CD4-positive, CD25-positive, alpha-beta regulatory T cell (primary cell): ENCODE measurements at regions not wholly inside any gene's neighbourhood (a gene's known extent, or its start where the extent isn't known, plus 50 kb on each side); places are given as distances from the start of the nearest gene placed in this dataset.

Experiments used
- ATAC-seq, 2 donors: fragments of 150-1000 bp; cut with Tn5 transposase; one replicate each; pipeline ENCODE4 v1.10.0; 2021; ENCODE audit warnings: low read depth in 2 of 2, moderate number of reproducible peaks in 2 of 2, moderate library complexity in 1 of 2
- DNase-seq, 3 donors: peaks; one replicate each; pipeline versions ENCODE4 v3.0.0 to v3.0.0-alpha.2; 2012 to 2022; ENCODE audit warnings: mixed read lengths in 1 of 3
- H3K27ac ChIP-seq: one replicate; pipeline ENCODE4 v1.7.0; 2013; ENCODE audit warnings: mild to moderate bottlenecking, low read length; ENCODE audit not compliant: insufficient read depth, poor library complexity, severe bottlenecking
- H3K27me3 ChIP-seq: one replicate; pipeline ENCODE4 v1.7.0; 2013; ENCODE audit warnings: low read length; ENCODE audit not compliant: control insufficient read depth, insufficient read depth
- H3K36me3 ChIP-seq: one replicate; pipeline ENCODE4 v1.7.0; 2013; ENCODE audit warnings: mild to moderate bottlenecking, low read length, moderate library complexity; ENCODE audit not compliant: control insufficient read depth, insufficient read depth
- H3K4me1 ChIP-seq: 2 replicates; pipeline ENCODE4 v1.7.0; 2013; ENCODE audit warnings: mild to moderate bottlenecking, low read length; ENCODE audit not compliant: insufficient read depth, control insufficient read depth, poor library complexity, severe bottlenecking
- H3K4me3 ChIP-seq: one replicate; pipeline ENCODE4 v1.7.0; 2013; ENCODE audit warnings: low read depth, mild to moderate bottlenecking, low read length, moderate library complexity
- H3K9me3 ChIP-seq, 2 experiments: 1 replicate in 1 of 2; 2 replicates in 1 of 2; pipeline ENCODE4 v1.7.0; 2013; ENCODE audit warnings: low read length in 2 of 2, mild to moderate bottlenecking in 1 of 2, moderate library complexity in 1 of 2; ENCODE audit not compliant: control insufficient read depth in 2 of 2
- H3K27ac Mint-ChIP-seq, 3 donors: one replicate each; pipeline ENCODE4 v1.8.0; 2020 to 2022; ENCODE audit warnings: mild to moderate bottlenecking in 3 of 3, mixed read lengths in 3 of 3, moderate library complexity in 2 of 3
- H3K27me3 Mint-ChIP-seq: one replicate; pipeline ENCODE4 v1.8.0; 2022; ENCODE audit warnings: mild to moderate bottlenecking, mixed read lengths
- H3K36me3 Mint-ChIP-seq: one replicate; pipeline ENCODE4 v1.8.0; 2020; ENCODE audit warnings: mixed read lengths
- H3K4me1 Mint-ChIP-seq, 4 donors: one replicate each; pipeline ENCODE4 v1.8.0; 2020 to 2022; ENCODE audit warnings: mixed read lengths in 4 of 4, mild to moderate bottlenecking in 1 of 4
- H3K4me3 Mint-ChIP-seq, 4 donors: one replicate each; pipeline ENCODE4 v1.8.0; 2020 to 2022; ENCODE audit warnings: mild to moderate bottlenecking in 4 of 4, mixed read lengths in 4 of 4, moderate library complexity in 3 of 4
- H3K9me3 Mint-ChIP-seq, 7 donors: one replicate each; pipeline ENCODE4 v1.8.0; 2020 to 2022; ENCODE audit warnings: mixed read lengths in 7 of 7, mild to moderate bottlenecking in 3 of 7, moderate library complexity in 2 of 7

GRCh38 chr4:107253579-107254068 lies 217.5 kb upstream of the DKK2 start:
- no peak overlapping the region for H3K4me3 Mint-ChIP-seq
- no peak overlapping the region for H3K27ac ChIP-seq
- DNase-seq, result no peak
- H3K27ac Mint-ChIP-seq, result no peak overlapping the region
- ATAC-seq, result no peak
- H3K9me3 Mint-ChIP-seq, result peaks cover 0 to 1% (median 0%) of the 10 kb centered on the region in 7 donors
- H3K4me1 Mint-ChIP-seq, result no peaks in the 10 kb centered on the region
- no peak overlapping the region for H3K4me3 ChIP-seq
- H3K27me3 ChIP-seq, result no peaks in the 10 kb centered on the region
- no peaks in the 10 kb centered on the region for H3K36me3 ChIP-seq
- no peaks in the 10 kb centered on the region for H3K27me3 Mint-ChIP-seq
- no peaks in the 10 kb centered on the region for H3K9me3 ChIP-seq
- no peaks in the 10 kb centered on the region for H3K4me1 ChIP-seq
- H3K36me3 Mint-ChIP-seq, result no peaks in the 10 kb centered on the region

- ATAC-seq (no peak), DNase-seq (no peak)
- Histone ChIP-seq H3K27me3 (no peaks in the 10 kb centered on the region), H3K9me3 (no peaks in the 10 kb centered on the region), H3K4me3 (no peak overlapping the region), H3K27ac (no peak overlapping the region), H3K36me3 (no peaks in the 10 kb centered on the region), H3K4me1 (no peaks in the 10 kb centered on the region)
- Mint-ChIP-seq H3K27me3 (no peaks in the 10 kb centered on the region), H3K27ac (no peak overlapping the region), H3K36me3 (no peaks in the 10 kb centered on the region), H3K9me3 (peaks cover 0 to 1% (median 0%) of the 10 kb centered on the region in 7 donors), H3K4me3 (no peak overlapping the region), H3K4me1 (no peaks in the 10 kb centered on the region)
These were observed 217.0 kb upstream of the DKK2 start for GRCh38 chr4:107253090-107253489.

GRCh38 chr4:107252571-107252970 lies 216.5 kb upstream of the DKK2 start:
- peaks cover 0 to 1% (median 0%) of the 10 kb centered on the region in 7 donors for H3K9me3 Mint-ChIP-seq
- no peak for ATAC-seq
- H3K27ac Mint-ChIP-seq, result no peak overlapping the region

GRCh38 chr4:107248571-107248970 lies 212.5 kb upstream of the DKK2 start:
- Mint-ChIP-seq H3K9me3 (peaks cover 0 to 3% (median 0%) of the 10 kb centered on the region in 7 donors), H3K27me3 (no peaks in the 10 kb centered on the region), H3K4me1 (no peaks in the 10 kb centered on the region), H3K27ac (no peak overlapping the region), H3K4me3 (no peak overlapping the region), H3K36me3 (no peaks in the 10 kb centered on the region)
- no peak for DNase-seq
- Histone ChIP-seq H3K27me3 (no peaks in the 10 kb centered on the region), H3K9me3 (no peaks in the 10 kb centered on the region), H3K27ac (no peak overlapping the region), H3K4me3 (no peak overlapping the region), H3K36me3 (no peaks in the 10 kb centered on the region), H3K4me1 (no peaks in the 10 kb centered on the region)
- ATAC-seq, result no peak

More at GRCh38 chr4:107252571-107252970, 216.5 kb upstream of the DKK2 start:
- Histone ChIP-seq H3K36me3 (no peaks in the 10 kb centered on the region), H3K9me3 (no peaks in the 10 kb centered on the region), H3K27me3 (no peaks in the 10 kb centered on the region), H3K4me1 (no peaks in the 10 kb centered on the region), H3K4me3 (no peak overlapping the region), H3K27ac (no peak overlapping the region)
- Mint-ChIP-seq H3K4me1 (no peaks in the 10 kb centered on the region), H3K4me3 (no peak overlapping the region), H3K36me3 (no peaks in the 10 kb centered on the region), H3K27me3 (no peaks in the 10 kb centered on the region)
- DNase-seq, result no peak

GRCh38 chr4:107247738-107248137 lies 211.6 kb upstream of the DKK2 start:
- Mint-ChIP-seq H3K9me3 (peaks cover 0 to 3% (median 0%) of the 10 kb centered on the region in 7 donors), H3K27me3 (no peaks in the 10 kb centered on the region)

GRCh38 chr4:107246761-107247160 lies 210.6 kb upstream of the DKK2 start:
- H3K4me1 ChIP-seq, result no peaks in the 10 kb centered on the region
- ATAC-seq (no peak), DNase-seq (no peak)
- no peaks in the 10 kb centered on the region for H3K9me3 ChIP-seq
- H3K36me3 Mint-ChIP-seq, result no peaks in the 10 kb centered on the region
- H3K27ac ChIP-seq, result no peak overlapping the region
- H3K4me3 ChIP-seq, result no peak overlapping the region
- H3K4me1 Mint-ChIP-seq, result no peaks in the 10 kb centered on the region
- no peaks in the 10 kb centered on the region for H3K36me3 ChIP-seq
- no peak overlapping the region for H3K4me3 Mint-ChIP-seq
- H3K9me3 Mint-ChIP-seq, result peaks cover 0 to 3% (median 0%) of the 10 kb centered on the region in 7 donors
- H3K27me3 ChIP-seq, result no peaks in the 10 kb centered on the region
- H3K27me3 Mint-ChIP-seq, result no peaks in the 10 kb centered on the region
- no peak overlapping the region for H3K27ac Mint-ChIP-seq

More at GRCh38 chr4:107247738-107248137, 211.6 kb upstream of the DKK2 start:
- DNase-seq, result no peak
- no peaks in the 10 kb centered on the region for H3K9me3 ChIP-seq
- no peaks in the 10 kb centered on the region for H3K36me3 ChIP-seq
- no peak overlapping the region for H3K27ac Mint-ChIP-seq
- no peak overlapping the region for H3K4me3 ChIP-seq
- no peaks in the 10 kb centered on the region for H3K4me1 Mint-ChIP-seq
- no peak for ATAC-seq
- H3K27me3 ChIP-seq, result no peaks in the 10 kb centered on the region
- H3K27ac ChIP-seq, result no peak overlapping the region
- H3K4me1 ChIP-seq, result no peaks in the 10 kb centered on the region
- H3K4me3 Mint-ChIP-seq, result no peak overlapping the region
- no peaks in the 10 kb centered on the region for H3K36me3 Mint-ChIP-seq

GRCh38 chr4:107243141-107243781 lies 207.1 kb upstream of the DKK2 start:
- no peak for DNase-seq
- Mint-ChIP-seq H3K27ac (no peak overlapping the region), H3K27me3 (no peaks in the 10 kb centered on the region)

GRCh38 chr4:107220976-107221375 lies 184.9 kb upstream of the DKK2 start:
- no peaks in the 10 kb centered on the region for H3K36me3 Mint-ChIP-seq

More at GRCh38 chr4:107243141-107243781, 207.1 kb upstream of the DKK2 start:
- no peak overlapping the region for H3K27ac ChIP-seq
- H3K4me3 ChIP-seq, result no peak overlapping the region
- Mint-ChIP-seq H3K9me3 (peaks cover 0 to 3% (median 0%) of the 10 kb centered on the region in 7 donors), H3K36me3 (no peaks in the 10 kb centered on the region), H3K4me1 (no peaks in the 10 kb centered on the region), H3K4me3 (no peak overlapping the region)
- H3K4me1 ChIP-seq, result no peaks in the 10 kb centered on the region
- no peaks in the 10 kb centered on the region for H3K36me3 ChIP-seq
- no peaks in the 10 kb centered on the region for H3K27me3 ChIP-seq
- no peaks in the 10 kb centered on the region for H3K9me3 ChIP-seq
- no peak for ATAC-seq

More at GRCh38 chr4:107220976-107221375, 184.9 kb upstream of the DKK2 start:
- Histone ChIP-seq H3K4me3 (no peak overlapping the region), H3K27ac (no peak overlapping the region), H3K9me3 (no peaks in the 10 kb centered on the region), H3K27me3 (no peaks in the 10 kb centered on the region), H3K36me3 (no peaks in the 10 kb centered on the region), H3K4me1 (no peaks in the 10 kb centered on the region)
- ATAC-seq, result no peak
- Mint-ChIP-seq H3K4me1 (no peaks in the 10 kb centered on the region), H3K9me3 (peaks cover 0 to 9% (median 0%) of the 10 kb centered on the region in 7 donors), H3K27ac (no peak overlapping the region), H3K27me3 (no peaks in the 10 kb centered on the region), H3K4me3 (no peak overlapping the region)
- no peak for DNase-seq
